ENCODE measurements at regions not wholly inside any gene's neighbourhood (a gene's known extent, or its start where the extent isn't known, plus 50 kb on each side); places are given as distances from the start of the nearest gene placed in this dataset.

DNA sequence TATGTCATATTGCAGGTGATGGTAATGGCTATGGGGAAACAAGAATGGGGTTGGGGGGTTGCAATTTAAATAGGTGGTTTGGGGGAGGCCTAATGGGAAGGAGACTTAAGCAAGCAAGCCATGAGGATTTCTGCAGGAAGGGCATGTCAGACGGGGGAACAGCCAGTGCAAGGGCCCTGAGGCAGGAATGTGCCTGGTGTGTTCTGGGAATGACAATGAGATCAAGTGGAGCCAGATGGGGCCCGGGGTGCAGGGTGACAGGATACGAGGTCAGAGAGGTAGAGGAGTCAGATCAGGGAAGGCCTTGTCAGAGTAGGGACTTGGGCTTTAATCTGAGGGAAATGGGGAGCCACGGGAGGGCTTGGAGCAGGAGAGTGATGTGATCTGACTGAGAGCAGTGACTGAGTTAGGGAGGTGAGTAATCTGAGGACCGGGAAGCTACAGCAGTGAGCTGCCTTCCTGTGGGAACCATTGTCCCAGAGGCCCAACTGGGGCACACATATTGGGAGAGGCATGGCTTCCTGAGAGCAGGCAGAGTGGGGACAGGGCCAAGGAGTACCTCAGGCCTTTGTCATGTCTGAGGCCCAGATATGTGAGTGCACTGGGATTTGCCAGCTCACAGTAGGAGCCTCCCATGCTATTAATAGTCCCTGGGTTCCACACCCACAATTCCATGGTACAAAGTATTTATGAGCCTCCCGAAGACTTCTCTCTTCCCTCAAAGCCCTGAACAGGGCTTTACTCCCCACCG, 139.8 kb downstream of the BCOR start:
- no peak overlapping the region for H3K4me2 ChIP-seq (ENCODE audit: insufficient read depth, insufficient read length, low read length)
- no peak overlapping the region for H3K4me3 Mint-ChIP-seq

More for the DNA sequence above, 139.8 kb downstream of the BCOR start:
- H2BK12ac ChIP-seq (ENCODE audit: insufficient read length, low read depth, low read length), result no peak overlapping the region
- H3K14ac ChIP-seq (ENCODE audit: insufficient read depth, low read length), result no peak overlapping the region
- no peak overlapping the region for H2BK120ac ChIP-seq (ENCODE audit: low read depth, low read length, poor library complexity, severe bottlenecking)
- no peak for DNase-seq
- no peak overlapping the region for H3K27ac ChIP-seq (ENCODE audit: insufficient read length, low read depth, low read length)
- H3K18ac ChIP-seq (ENCODE audit: insufficient read length, low read depth, low read length), result no peak overlapping the region
- Mint-ChIP-seq H3K4me1 (peaks cover 22 to 30% of the 10 kb centered on the region in 2 experiments), H3K27ac (no peak overlapping the region), H3K9me3 (peaks cover 69 to 84% of the 10 kb centered on the region in 2 experiments), H3K27me3 (ENCODE audit: low read depth) (peaks cover 17% of the 10 kb centered on the region), H3K36me3 (ENCODE audit: insufficient read depth in 1 of 3, low read depth in 3 of 3) (no peaks in the 10 kb centered on the region; a peak in 2 of 7 replicates)
- no peaks in the 10 kb centered on the region for H3K79me2 ChIP-seq (ENCODE audit: insufficient read depth, low read length)
- H3K23me2 ChIP-seq (ENCODE audit: insufficient read length, low read depth, low read length, poor library complexity, severe bottlenecking), result no peaks in the 10 kb centered on the region
- H3T11ph ChIP-seq (ENCODE audit: low read length), result no peak overlapping the region
- no CpG with 5 or more reads among the region's 7 CpGs for WGBS (ENCODE audit: extremely low coverage, insufficient read length, low lambda C conversion rate)
- H3K4ac ChIP-seq (ENCODE audit: low read depth, low read length), result no peak overlapping the region
- no peak overlapping the region for H2BK5ac ChIP-seq (ENCODE audit: insufficient read length, low read length)
- H2AK5ac ChIP-seq (ENCODE audit: insufficient read length, low read length), result no peak overlapping the region
- peaks cover 10% of the 10 kb centered on the region for H3K4me1 ChIP-seq (ENCODE audit: insufficient read depth, low read length)
- H3K27me3 ChIP-seq (ENCODE audit: insufficient read depth, low read length), result no peaks in the 10 kb centered on the region
- H3K9me3 ChIP-seq (ENCODE audit: control insufficient read depth, low read depth, low read length), result no peaks in the 10 kb centered on the region
- H4K8ac ChIP-seq (replicated peaks; ENCODE audit: insufficient read length, low read depth, low read length), result no peak overlapping the region
- no peak overlapping the region for H2BK20ac ChIP-seq (ENCODE audit: low read depth, low read length, poor library complexity, severe bottlenecking)
- no peaks in the 10 kb centered on the region for H3K79me1 ChIP-seq (ENCODE audit: insufficient read depth, low read depth, low read length, poor library complexity, severe bottlenecking)
- no peak overlapping the region for H3K9ac ChIP-seq (ENCODE audit: extremely low read depth, insufficient read length, low read length)
- no peak overlapping the region for H3K56ac ChIP-seq (ENCODE audit: insufficient read length, low read depth, low read length)
- no peak overlapping the region for H4K91ac ChIP-seq (ENCODE audit: insufficient read length, low read depth, low read length)
- H2BK15ac ChIP-seq (ENCODE audit: low read depth, low read length), result no peak overlapping the region
- H2AFZ ChIP-seq (ENCODE audit: low read length), result no peak overlapping the region
- no peak for TF ChIP-seq CTCF (conservative IDR thresholded peaks at IDR 0.05)
- no peak overlapping the region for H3K23ac ChIP-seq (ENCODE audit: insufficient read length, low read depth, low read length)
- no peaks in the 10 kb centered on the region for H4K20me1 ChIP-seq (ENCODE audit: control insufficient read depth, insufficient read depth, insufficient read length)
- H4K5ac ChIP-seq (ENCODE audit: insufficient read length, low read depth, low read length), result no peak overlapping the region

Data from H9 (cell line).